Urothelium cell line (cell line): ENCODE measurements at regions not wholly inside any gene's neighbourhood (a gene's known extent, or its start where the extent isn't known, plus 50 kb on each side); places are given as distances from the start of the nearest gene placed in this dataset.
A peak's percentile ranks its signal among the peaks of the same experiment; 100 is the strongest.

Source experiments
- DNase-seq: peaks from one replicate; pipeline ENCODE4 v3.0.0; 2011; ENCODE audit warnings: low spot score, mixed read lengths
- FAIRE-seq: peaks from 2 replicates; lab custom pipeline; 2011; peaks lifted over from hg19 to GRCh38; lab: Jason Lieb, UNC

DNA sequence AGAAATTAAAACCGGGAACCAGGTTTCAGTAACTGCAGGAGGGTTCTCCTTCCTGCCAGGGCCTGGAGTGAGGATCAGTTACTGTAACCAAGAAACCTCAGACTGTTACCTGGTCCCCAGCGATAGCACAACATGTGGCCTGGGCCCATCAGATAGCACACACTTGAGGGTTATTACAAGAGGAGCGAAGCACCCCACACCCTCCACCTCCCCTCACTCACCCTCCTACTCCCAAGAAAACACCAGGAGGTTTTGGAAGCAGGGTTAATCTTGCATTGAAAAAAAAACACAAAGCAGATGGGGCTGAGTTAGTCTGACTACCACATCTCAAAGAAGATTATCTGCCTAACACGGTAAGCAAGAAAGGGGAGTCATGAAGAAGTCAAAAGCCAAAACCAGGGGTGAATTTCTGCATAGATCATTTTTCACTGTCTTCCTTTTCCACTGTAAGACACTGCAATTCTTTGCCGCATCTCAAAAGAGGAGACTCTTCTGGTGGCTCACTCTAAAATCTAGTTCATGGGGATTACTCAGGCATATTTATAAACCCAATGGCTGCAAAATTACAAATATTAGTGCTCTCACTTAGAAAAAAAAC lies 75.9 kb upstream of the DOCK9 start:
- FAIRE-seq (no peak), DNase-seq (no peak)

DNA sequence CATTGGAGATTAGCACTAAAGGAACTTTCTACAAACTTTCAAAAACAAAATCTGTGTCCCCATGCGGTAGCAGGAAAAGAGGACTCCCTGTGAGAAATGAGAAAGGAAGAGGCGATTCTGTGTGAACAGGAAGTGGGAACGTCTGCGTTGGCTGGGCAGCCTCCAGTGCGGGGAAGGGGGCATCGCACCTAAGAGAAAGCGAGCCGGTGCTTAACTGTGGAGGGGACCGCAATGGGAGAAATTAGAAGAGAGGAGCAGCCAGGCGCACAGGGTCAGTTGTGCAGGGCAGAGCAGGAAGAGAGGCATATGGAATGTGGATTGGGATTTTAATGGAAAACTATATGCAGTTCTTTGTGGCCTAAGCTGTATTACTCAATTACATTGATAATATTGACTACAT lies 77.4 kb upstream of the DOCK9 start:
- FAIRE-seq (no peak), DNase-seq (no peak)

DNA sequence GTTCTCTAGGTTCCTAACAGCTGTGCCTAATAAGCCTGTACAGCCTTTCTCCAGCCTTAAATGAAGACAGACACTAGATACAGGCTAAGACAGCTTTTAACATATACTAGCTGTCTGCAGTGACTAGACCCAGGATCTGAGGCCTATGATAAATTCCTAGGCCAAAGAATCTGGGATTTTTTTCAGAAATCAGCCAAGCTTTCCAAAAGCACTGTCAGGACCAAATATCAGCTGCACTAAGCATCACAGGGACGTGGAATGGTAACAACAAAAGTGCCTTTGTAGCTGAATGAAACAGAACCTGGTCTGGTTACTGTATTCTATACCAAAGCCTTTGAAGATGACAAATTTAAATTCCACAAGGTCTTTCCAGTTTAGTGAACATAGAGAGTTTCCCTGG lies 77.9 kb upstream of the DOCK9 start:
- FAIRE-seq: no peak
- no peak for DNase-seq

DNA sequence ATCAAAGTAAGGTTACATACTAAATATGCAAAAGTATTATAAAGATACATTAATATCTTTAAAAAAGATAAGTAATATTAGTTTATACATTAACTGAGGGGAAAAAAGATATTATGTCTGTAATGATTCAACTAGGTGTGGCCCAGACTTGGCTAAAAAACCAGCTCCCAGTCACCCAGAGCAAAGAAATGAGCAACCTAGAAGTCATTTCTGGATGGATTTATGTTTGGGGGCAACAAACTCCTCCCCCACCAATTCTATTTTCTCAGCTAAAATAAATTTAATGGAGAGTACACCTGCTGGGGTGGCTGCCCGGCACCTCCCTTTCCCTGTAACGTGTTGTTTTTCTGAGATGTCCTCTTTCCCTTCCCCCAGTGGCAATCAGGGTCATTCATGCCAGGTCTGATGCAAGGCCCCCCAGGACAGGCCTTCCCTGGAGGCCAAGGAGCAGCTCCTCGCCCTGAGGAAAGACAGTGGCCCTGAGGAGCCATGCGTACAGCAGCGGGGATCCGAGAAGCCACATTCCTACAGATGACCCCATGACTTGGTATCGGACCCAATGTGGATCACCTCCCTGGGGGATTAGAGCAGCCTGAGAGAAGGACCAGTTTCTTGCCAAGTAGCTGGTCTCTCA lies 78.6 kb upstream of the DOCK9 start:
- DNase-seq (no peak), FAIRE-seq (no peak)

DNA sequence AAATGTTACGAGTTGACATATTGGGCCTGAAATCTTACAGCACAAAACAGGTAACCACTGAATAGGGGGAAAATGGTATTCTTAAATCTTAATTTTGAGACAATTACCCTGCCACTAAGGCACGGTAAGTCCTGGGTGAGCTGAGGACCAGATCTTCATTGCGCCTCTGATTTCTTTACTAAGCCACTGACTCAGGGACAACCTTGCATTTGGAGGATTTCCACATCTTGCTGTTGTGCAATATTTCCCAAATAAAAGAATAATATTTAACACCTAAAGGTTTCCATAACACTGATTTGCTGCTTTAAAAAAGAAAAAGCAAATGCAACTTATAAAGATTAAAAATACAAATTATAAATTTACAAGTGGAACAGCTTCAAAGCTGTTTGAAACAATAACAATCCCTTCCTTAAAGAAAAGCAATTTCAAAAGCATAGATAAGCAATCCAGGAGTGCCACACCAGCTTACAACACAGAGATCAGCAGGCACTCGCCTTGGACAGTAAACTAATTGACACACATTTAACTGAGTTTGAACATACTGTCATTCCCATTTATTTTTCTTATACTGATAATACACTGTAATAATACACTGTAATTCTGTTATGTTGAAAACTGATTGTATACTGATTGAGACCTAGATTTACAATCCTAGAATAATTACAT lies 79.6 kb upstream of the DOCK9 start:
- DNase-seq (no peak), FAIRE-seq (no peak)

DNA sequence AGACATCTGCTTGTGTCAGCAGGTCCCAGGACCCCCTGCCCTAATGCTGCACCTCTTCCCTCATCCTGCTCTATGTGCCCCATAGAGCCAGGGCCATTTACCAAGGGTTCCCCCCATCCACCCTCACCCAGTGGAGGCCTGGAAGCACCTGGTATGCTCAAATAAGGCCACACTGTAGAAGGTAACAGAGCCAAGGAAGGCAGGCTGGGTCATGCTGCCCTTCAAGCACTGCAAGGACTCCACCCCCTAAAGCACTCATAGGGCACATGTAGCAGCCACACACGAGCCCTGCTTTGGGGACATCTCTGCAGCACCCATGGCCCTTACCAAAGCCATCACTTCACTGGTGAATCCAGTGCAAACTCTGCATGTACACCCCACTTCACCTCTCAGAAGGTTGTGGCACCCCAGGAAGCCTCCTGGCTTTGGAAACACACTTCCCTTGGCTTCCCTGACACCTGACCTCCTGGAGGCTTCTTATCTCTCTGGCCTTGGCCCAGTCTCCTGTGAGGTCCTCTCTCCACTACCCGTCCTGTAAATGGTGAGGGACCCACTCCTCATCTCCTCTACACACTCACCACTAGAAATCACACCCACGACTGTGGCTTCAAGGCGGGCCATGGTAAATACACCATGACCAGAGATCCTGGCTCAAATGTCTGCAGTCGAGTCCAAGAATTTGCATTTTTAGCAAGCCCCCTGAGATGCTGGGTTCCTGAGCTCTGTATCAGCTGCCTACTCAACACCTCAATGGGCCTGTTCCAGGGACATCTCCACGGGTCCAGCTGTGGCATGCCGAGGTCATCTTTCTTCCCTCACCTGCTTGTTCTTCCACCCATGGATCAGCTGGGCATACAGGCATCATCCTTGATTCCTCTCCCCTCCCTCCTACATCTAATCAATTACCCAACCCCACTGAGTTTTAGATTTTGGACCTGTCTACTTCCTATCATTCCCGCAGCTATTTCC lies 80.9 kb upstream of the DOCK9 start:
- no peak for DNase-seq
- FAIRE-seq: no peak

DNA sequence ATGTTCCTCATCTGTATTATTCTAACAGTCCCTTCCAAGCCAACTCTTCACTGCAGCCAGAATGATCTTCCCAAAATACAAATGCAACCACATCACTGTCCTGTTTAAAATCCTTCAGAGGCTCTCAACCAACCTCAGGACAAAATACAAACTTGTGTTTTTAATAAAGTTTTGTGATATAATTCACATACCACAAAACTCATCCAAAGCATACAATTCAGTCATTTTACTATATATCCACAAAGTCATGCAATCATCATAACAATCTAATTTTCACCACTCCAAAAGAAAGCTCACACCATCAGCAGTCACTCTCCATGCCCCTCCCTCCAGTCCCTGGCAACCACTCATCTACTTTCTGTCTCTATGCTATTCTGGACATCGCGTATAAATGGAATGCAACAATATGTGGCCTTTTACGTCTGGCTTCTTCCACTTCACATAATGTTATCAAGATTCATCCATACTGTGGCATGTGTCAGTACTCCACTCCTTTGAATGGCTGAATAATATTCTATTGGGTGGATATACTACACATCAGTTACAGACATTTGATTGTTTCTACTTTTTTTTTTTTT lies 81.7 kb upstream of the DOCK9 start:
- DNase-seq (no peak), FAIRE-seq (no peak)

DNA sequence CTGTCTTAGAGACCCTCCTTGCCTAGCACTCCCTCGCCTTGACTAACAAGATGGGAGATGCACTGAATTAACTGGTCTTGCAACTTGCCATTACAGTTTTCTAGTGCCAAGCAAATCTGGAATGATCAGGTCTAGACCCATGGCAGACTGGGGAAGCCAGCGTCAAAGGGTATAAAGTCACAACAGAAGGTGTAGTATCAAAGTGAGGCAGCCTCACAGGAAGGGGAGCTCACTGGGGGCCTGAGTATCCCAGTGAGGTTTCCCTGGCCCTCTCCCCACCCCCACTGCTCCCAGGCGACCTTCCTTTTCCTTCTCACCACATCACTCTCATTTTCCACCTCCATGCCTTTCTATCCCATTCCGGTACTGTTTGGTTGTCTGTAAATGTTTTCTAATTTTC lies 83.5 kb upstream of the DOCK9 start:
- FAIRE-seq: no peak
- no peak for DNase-seq

DNA sequence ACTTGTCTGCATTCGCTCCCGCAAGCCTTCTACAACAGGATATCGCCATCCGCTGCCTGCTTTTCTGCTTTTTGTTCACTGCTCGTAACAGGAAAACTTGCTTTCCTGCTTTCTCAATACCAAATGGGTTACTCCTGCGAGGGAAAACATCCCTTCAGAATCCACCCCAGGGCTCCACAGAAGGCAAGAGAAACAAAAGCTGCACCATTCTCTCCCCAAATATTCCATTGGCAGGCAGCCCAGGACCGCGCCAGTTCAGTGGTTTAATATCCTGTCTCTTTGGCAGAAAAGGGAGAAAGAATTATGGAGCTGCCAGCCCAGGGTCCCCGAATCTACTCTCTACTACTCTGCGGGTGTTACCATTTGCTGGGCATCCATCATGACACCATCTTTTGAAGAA lies 84.7 kb upstream of the DOCK9 start:
- FAIRE-seq: no peak
- DNase-seq: no peak

DNA sequence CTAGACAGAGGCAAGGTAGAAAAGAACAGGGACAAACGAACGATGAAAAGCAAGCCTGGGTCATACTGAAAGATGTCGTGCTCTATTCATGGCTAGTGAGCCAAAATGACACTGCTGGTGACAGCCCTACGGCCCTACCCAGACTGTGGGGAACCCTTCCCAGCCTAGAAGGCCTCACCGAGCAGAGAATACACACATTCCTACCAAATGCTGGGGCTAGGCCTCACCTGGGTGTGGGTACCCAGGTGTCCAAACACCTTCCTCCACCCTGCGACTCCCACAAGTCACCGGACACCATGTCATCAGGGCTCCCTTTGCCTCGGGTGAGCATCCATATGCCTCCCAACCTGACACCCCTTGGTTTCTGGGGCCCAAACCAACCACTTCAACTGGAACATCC lies 85.3 kb upstream of the DOCK9 start:
- no peak for FAIRE-seq
- DNase-seq: no peak

DNA sequence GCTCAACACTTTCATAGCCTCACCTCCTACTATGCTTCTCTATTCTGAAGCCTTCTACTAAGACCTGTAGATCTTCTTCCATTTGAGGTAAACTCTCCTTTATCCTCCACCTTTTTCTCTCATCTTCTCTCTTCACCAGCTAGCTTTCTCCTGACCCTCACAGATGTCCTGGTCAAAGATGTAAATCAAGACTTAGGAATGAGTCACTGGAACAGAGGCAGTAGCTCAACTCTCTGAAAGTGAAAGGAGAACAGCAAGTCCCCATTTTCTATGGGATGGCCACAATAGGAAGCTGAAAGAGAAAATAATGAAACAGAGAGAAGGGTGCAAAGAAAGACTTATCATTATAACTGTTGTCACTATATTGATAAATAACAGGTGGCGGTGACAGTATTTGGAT lies 86.1 kb upstream of the DOCK9 start:
- no peak for DNase-seq
- FAIRE-seq: no peak

DNA sequence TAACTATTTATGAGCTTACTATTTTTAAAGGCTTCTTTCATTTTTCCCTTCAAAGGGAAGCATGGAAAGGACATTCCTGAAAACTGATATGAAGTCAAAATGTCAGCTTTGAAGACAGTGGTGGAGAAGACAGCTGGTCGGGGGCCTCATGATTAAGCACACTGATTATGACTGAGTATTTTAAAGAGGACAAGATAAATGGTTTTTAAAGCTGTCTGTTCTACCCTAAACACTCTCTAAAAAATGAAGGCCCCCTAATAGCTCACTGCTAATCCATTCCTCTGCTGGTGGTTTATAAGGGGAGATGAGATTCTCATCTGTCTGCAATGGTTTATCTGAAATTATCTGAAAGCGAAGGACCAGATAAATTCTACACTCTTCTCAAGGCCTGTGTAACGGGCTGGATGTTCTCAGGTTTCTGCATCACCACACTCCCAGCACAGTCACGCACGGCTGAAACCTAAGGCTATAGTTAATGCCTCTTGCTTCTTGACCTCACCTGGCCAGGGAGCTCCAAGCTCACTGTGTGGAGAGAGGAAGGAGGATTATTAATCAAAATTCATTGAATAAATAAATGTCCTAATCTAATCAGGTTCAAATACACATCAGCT lies 86.9 kb upstream of the DOCK9 start:
- DNase-seq (no peak), FAIRE-seq (no peak)

DNA sequence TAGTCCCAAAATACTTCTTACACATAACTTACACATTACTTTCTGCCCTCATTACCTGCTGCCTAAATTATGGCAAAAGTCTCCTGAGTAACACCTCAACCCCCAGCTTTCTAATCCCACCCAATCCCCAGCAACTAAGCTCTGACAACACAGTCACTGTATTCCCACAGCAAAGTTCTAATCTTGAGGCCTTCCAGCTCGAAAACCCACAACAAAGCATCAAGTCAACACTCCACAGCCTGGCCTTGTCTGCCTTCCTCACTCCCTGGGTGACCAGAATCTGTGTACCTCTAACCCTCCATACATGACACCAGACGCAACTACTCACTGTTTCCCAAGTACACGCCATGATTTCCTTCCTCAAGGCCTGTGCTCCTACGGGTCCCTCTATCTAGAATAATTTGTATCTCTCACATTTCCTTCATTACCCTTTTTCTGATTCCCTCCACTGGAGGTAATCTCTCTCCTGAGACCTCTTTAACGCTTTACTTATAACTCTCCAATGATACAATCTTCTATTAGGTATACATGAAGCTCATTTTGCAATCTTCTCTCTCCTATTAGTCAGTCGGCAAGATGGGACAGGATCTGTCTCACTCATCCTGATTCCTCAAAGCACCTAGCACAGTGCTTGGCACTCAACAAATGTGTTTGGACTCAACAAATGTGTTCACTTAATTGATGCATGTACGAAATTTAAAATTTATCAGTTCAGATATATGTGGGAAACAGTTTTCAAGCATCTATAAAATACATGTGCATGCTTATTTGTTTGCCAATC lies 87.6 kb upstream of the DOCK9 start:
- DNase-seq (no peak), FAIRE-seq (no peak)

DNA sequence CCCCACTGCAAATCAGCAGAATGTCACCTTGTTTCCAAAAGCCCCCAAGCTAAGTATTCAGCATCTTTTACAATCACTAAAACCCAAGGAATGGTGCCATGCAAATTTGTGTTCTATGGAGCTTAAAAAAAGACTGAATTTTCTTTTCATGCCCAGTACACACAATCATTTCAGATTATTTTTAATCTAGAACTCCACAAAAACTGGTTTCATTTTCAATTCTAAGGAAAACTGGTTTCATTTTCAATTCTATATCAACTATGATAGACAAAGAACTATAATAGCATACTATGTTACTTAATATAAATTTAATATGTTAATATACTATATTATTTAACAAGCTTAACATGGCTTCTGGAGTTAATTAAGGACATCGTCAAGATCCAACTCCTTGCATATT lies 88.4 kb upstream of the DOCK9 start:
- FAIRE-seq: no peak
- DNase-seq: no peak

DNA sequence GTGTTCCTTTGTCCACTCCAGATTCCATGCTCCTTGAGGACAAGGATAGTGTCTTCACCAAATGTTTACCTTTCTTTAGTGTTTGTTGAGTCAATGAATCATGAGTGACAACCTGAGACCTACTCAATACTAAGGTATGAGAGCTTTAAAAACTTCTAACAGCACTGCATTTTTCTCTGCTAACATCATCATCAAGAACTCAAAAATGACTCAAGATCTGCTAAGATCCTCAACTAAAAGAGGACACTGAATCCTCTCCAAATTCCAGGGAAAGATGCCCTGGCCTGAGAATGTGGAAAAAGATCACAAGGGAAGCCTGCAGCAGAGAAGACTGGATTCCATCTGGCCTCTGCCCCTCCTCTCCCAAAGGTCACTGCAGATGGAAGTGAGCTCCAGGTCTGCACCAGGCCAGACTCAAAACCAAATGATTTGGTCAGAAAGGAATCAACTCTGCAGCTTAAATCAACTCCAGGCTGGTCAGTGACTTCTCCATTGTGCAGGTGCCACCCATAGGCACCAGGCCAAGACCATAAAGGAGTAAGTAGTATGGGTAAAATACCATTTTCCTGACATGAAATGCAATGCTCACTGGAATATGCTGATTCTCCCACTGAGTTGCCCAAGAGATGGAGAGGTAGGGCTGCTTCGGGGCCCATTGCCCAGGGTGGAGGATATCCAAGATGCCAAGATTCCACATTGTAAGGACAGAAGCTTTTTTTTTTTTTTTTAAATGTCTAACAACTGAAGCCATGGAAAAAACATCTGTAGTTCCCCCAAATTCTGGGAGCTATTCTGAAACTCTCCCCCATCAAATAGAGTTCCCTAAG lies 89.5 kb upstream of the DOCK9 start:
- DNase-seq (peak; percentile 18), FAIRE-seq (no peak)

DNA sequence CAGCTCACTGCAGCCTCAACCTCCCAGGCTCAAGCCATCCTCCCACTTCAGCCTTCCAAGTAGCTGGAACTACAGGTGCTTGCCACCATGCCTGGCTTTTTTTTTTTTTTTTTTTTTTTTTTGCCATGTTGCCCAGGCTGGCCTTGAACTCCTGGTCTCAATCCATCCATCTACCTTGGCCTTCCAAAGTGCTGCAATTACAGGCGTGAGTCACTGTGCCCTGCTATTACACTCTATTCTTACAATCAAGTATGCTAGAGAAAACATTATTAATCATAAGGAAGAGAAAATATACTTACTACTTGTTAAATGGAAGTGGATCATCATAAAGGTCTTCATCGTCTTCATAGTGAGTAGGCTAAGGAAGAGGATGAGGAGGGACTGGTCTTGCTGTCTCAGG lies 93.3 kb upstream of the DOCK9 start:
- DNase-seq (no peak), FAIRE-seq (no peak)

DNA sequence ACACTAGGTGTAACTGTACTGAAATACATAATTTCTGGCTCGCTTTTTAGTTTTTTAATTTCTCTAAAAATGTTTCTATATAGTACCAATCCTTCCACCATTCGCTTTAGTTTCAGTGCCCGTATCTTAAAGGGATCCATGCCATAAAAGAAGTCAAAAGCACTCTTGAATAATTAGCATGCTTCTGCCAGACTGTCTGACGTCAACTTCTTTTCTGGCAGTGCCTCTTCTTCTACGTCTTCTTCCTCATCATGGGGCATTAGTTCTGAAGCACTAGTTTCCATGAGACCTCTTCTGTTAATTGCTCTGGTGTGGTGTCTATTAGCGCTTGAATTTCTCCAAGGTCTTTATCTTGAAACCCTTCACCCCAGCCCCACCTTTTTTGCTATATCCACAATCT lies 93.8 kb upstream of the DOCK9 start:
- DNase-seq (no peak), FAIRE-seq (no peak)

DNA sequence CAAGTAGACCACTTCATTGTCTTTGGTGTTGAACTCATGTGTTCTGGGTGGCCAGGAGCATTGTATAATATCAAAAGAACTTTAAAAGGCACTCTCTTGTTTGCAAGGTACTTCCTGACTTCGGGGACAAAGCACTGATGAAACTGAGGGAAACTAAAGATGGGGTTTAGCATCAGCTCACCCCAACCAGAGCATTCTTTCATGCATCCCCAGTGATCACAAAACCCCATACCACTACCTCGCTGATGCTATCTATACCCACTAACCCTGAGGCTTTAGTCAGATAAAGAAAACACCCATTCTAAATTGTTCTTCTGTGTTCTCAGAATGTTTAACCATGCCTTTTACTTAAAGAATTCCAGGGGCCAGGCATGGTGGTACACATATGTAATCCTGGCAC lies 94.5 kb upstream of the DOCK9 start:
- DNase-seq (no peak), FAIRE-seq (no peak)

DNA sequence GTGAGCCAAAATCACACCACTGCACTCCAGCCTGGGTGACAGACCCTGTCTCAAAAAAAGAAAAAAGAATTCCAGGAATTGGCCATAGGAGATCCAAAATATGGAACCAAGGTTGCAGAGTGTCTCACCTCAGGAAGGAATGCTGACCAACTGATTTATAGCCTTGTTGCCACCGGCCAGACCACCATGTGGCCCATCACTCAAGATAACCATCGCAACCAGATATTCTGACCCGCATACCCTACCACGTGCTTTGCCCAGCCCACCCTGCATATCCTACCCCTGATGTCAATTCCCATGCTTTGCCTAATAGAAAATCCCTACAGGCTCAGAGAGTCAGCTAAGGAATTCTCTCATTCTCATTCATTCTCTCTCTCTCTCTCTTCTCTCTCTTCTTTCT lies 95.1 kb upstream of the DOCK9 start:
- FAIRE-seq (no peak), DNase-seq (no peak)
